COR-L47 (cell line): ENCODE measurements at regions not wholly inside any gene's neighbourhood (a gene's known extent, or its start where the extent isn't known, plus 50 kb on each side); places are given as distances from the start of the nearest gene placed in this dataset.
"Not testable (repeated sequence)": the region's sequence is repeated elsewhere in the genome, so short reads cannot be mapped to it uniquely, and the experiment has no call there.

ENCODE experiments used
- DNase-seq: peaks from one replicate; lab custom pipeline; 2025; lab: John Stamatoyannopoulos, UW

- peak; percentile 76 for DNase-seq
These were observed 788.4 kb downstream of the EPHA4 start for GRCh38 chr2:220783671-220784070.

DNA sequence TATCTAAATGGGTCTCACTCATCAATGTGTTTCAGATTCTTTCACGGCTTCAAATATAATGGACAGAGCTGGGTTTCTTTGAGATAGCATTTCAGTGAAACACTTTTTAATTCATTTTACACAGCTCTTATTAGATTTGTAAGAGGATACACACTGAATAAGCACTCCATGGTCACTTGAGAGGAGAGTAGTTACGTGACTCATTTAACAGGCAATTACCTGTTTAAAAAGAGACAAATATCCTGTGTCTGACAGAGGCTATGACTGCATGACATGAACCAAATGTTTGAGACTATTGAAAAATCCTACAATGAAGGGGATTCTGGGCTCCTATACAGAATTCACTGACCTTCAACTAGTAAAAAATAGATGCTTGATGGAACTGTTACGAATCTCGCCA is 786.9 kb downstream of the EPHA4 start:
- DNase-seq = peak; percentile 30

DNA sequence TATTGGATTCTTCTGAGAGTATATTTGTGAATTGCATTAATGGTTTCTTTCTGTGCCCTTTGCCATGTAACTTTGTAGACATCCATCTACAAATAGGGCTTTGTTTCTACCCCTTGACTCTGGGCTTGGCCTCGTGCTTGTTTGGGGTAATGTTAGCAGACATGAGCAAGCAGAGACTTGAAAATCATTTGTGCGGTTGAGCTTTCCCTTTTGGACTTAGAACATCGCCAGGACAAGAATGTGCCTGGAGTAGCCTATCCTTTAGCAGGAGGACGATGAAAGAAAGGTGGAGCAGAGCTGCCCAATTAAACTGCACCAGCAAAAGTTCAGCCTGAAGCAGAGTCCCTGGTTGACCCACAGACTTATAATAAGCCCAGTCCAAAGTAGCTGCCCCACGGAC is 785.9 kb downstream of the EPHA4 start:
- no peak for DNase-seq

GRCh38 chr2:220787251-220787650 is 784.9 kb downstream of the EPHA4 start:
- DNase-seq = no peak

GRCh38 chr2:220789961-220790360 is 782.1 kb downstream of the EPHA4 start:
- DNase-seq = no peak

GRCh38 chr2:220795705-220796104 is 776.4 kb downstream of the EPHA4 start:
- no peak for DNase-seq

DNA sequence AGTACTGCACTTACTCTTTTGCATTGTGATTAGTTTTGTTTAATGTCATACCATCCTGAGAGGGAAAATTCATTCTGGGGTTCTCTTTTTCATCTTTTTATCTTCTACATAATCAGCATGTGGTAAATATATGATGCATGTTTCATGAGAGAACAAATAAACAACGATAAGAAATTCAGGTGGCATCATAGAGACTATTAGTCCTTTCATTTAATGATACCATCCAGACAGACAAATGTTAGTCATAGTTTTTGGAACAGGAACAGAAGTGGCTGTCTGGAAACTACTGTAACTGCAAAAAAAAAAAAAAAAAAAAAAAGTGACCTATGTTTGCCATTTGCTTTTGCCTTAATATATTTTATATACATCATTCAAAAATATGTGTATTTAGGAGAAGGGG is 761.0 kb downstream of the EPHA4 start:
- DNase-seq = no peak

- no peak for DNase-seq
These were observed 760.0 kb downstream of the EPHA4 start for GRCh38 chr2:220811952-220812570.

DNA sequence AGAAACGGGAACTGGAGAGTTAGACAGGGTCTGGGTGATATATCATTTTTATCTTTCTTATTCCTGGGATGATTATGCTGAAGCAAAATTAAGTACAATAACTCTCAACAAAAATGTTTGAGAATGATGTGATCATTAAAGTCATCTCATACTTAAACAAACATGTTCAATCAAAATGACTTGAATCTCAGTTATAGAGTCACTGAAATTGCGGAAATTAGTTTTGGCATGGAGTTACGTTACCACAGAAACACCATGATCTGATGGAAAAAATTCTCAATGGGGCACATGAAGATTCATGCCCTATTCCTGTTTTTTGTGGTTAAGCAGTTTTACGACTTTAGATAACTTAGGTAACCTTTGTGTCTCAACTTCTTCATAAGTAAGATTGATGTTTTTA is 757.7 kb downstream of the EPHA4 start:
- no peak for DNase-seq

DNA sequence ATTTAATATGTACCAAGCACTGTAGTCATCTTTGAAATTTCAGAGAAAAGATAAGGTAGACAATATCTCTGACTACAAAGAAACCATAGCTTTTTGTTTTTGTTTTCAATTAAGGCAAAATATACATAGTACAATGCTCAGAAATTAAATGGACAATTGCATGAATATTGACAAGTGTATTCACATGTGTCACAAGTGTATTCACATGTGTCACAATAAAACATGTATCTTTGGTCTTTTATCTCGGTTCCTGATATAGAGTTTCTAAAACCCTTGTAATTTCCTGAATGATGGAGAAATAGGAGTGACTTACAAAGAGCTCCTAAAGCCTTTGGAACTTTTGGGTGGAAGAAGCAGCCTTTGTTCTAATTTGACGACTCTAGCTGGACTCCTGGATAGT is 756.4 kb downstream of the EPHA4 start:
- no peak for DNase-seq

GRCh38 chr2:220821683-220822082 is 750.4 kb downstream of the EPHA4 start:
- DNase-seq = no peak

DNA sequence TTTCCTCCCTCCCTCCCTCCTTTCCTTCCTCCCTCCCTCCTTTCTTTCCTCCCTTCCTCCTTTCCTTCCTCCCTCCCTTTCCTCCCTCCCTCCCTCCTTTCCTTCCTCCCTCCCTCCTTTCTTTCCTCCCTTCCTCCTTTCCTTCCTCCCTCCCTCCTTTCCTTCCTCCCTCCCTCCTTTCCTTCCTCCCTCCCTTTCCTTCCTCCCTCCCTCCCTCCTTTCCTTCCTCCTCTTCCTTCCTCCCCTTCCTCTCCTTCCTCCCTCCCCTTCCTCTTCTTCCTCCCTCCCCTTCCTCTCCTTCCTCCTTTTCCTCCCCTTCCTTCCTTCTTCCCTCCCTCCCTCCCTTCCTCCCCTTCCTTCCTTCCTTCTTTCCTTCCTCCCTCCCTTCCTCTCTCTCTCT is 748.5 kb downstream of the EPHA4 start:
- not testable (repeated sequence) for DNase-seq

- DNase-seq = no peak
These were observed 738.7 kb downstream of the EPHA4 start for GRCh38 chr2:220833446-220833845.

DNA sequence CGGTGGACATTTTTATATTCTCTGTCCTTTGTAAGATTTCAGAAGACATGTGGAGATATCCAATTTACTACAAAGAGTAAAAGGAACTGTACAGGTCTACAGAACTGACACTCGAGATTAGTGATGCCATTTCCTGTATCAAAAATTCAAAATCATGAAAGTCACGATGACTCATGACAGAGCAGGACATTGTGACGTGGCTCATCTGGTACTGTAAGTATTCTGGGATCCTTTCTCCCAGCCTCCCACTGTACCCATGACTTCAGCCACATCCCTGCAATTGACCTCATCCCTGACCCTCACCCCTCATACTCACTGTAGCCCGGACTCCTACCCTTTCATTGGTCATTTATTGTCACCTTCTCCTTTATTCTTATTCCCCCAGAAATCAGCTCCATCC is 736.5 kb downstream of the EPHA4 start:
- no peak for DNase-seq

DNA sequence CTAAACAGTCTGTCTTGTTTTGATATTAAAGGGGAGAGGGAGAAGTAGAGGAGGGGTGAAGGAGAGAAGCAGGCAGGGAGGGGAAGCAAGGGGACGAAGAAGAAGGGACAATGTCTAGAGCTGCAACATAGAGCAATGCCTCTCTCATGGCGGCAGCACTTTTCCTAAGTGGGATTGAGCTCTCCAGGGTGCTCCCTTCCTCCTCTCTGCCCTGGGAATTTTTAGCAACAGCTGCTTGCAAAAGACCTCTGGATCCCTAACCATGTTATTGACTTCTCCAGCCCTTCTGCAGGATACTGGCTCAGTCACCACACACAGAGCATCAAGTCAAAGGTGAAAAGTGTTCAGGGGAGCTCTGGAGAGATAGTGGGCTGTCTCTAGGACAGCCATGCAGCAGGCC is 734.9 kb downstream of the EPHA4 start:
- DNase-seq = no peak

- no peak for DNase-seq
These were observed 729.0 kb downstream of the EPHA4 start for GRCh38 chr2:220842901-220843665.

- DNase-seq = no peak
These were observed 726.3 kb downstream of the EPHA4 start for GRCh38 chr2:220845766-220846273.

DNA sequence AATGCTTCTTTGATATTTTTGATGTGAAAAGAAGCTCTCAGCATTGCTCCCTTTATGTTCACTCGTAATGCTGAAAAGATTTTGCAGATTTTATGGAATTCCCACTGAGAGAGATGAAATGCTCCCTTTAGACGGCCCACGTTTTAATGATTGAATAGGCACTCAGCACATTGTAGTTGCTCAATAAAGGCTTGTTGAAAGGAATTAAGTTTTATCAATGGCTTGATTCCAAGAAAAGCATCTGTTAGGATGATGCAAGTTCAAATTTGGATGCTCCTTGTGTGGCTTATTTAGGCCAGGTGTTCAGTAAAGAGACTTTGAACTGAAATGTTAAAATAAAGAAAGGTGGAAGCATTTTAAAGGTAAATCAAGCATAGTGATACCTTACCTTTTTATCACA is 725.1 kb downstream of the EPHA4 start:
- DNase-seq = no peak

DNA sequence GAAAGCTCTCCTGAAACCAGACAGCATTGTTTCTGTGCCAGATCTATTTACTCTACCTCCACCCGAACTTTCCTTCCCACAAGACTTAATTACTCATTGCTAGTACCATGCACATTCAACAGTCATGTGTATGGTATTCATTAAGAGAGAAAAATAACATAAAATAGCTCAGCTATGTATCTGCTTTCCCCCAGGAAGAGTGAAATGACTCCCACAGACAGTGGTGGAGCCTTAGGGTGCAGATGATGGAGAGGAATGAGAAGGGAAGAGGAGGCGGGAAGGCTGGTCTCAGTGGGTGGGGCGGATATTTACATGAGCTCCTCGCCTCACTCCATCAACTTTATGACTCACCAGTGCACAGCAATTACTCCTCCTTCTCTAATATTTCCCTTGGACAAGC is 724.5 kb downstream of the EPHA4 start:
- peak; percentile 57 for DNase-seq

DNA sequence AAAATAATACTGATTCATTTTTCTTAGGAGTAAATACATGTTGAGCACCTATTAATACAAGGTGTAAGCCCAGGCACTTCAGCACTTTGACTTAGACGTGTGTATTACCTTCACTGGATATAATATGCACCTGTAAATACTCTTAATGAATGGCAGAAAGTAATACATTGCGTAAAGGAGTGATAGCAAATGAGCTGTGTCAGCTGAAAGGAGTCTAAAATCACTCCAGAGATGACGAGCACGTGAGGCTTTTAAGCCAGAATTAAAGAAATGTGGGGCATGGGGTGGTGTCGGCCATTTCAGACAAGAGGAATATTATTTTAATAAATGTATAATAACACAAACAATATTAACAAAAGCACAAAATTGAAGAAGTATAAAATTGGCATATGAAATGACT is 722.7 kb downstream of the EPHA4 start:
- no peak for DNase-seq

DNA sequence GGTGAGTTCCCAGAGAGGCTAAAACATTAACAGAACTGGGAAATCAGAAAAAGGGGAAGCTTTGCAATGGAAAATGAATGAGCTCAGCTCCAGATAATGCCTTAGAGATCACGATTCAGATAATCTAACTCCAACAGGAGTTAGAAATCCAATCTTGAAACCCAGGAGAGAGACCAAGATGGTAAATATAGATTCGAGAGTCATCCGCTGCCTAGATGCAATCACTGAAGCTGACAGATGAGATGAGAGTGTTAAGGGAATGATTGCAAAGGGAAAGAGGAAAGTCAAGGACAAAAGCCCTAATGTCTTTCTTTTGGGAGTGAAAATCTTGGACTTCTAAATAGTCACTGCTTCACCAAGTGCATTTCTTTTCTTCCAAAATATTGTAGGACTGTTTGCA is 722.0 kb downstream of the EPHA4 start:
- no peak for DNase-seq

DNA sequence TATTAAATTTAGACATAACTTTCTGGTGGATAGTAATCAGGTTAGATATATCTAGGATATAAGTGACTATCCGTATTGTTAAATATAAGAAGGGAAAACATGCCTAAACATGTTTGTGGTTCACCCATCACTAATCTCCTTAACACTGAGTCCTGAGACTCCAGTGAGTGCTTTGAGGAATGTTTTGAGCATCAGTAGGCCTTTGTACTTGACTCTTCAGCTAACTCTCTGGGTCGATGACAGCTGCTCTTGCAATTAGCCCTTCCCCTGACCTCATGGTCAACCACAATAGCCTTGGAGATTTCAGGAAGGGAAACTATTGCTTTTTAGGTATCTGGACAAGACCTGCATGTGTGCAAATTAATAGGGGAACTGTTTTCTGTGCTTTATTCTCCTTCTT is 716.8 kb downstream of the EPHA4 start:
- DNase-seq = no peak

GRCh38 chr2:220856486-220856885 is 715.6 kb downstream of the EPHA4 start:
- DNase-seq = no peak

- no peak for DNase-seq
These were observed 714.7 kb downstream of the EPHA4 start for GRCh38 chr2:220857368-220857767.
